ENCODE measurements at regions not wholly inside any gene's neighbourhood (a gene's known extent, or its start where the extent isn't known, plus 50 kb on each side); places are given as distances from the start of the nearest gene placed in this dataset.
"Not testable (repeated sequence)": the region's sequence is repeated elsewhere in the genome, so short reads cannot be mapped to it uniquely, and the experiment has no call there.

DNA sequence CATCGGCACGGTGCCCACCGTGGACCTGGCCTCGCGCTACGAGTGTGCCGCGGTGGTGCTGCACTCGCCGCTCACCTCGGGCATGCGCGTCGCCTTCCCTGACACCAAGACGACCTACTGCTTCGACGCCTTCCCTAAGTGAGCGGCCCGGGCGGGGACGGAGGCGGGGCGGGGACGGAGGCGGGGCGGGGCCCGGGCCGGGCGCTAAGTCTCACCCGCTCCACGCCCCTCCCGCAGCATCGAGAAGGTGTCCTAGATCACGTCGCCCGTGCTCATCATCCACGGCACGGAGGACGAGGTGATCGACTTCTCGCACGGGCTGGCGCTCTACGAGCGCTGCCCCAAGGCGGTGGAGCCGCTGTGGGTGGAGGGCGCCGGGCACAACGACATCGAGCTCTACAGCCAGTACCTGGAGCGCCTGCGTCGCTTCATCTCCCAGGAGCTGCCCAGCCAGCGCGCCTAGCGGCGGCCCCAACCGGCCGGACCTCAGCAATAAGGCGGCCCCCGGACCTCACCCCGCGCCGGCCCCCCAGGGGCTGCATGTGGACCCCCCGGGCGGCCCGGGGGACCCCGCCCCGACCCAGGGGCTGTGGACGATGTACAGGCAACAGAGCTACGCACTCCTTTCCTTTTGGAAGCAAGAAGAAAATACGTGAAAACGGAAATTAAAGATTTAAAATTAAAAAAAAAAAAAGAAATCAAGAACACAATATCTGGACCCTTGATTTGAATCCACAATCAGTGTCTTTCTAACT lies 198.8 kb downstream of the USP22 start:
- TF ChIP-seq, protein P1, sequence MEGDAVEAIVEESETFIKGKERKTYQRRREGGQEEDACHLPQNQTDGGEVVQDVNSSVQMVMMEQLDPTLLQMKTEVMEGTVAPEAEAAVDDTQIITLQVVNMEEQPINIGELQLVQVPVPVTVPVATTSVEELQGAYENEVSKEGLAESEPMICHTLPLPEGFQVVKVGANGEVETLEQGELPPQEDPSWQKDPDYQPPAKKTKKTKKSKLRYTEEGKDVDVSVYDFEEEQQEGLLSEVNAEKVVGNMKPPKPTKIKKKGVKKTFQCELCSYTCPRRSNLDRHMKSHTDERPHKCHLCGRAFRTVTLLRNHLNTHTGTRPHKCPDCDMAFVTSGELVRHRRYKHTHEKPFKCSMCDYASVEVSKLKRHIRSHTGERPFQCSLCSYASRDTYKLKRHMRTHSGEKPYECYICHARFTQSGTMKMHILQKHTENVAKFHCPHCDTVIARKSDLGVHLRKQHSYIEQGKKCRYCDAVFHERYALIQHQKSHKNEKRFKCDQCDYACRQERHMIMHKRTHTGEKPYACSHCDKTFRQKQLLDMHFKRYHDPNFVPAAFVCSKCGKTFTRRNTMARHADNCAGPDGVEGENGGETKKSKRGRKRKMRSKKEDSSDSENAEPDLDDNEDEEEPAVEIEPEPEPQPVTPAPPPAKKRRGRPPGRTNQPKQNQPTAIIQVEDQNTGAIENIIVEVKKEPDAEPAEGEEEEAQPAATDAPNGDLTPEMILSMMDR (conservative IDR thresholded peaks at IDR 0.05; ENCODE audit: low read length) = not testable (repeated sequence)
- not testable (repeated sequence) for TF ChIP-seq EZH2phosphoT487 (IDR thresholded peaks at IDR 0.05; ENCODE audit: borderline replicate concordance, low read depth, low read length)

All from OCI-LY7 (cell line).